Endodermal cell (in vitro differentiated cells): ENCODE measurements at regions not wholly inside any gene's neighbourhood (a gene's known extent, or its start where the extent isn't known, plus 50 kb on each side); places are given as distances from the start of the nearest gene placed in this dataset.

Experiments used
- DNase-seq: peaks from one replicate; pipeline ENCODE4 v3.0.0-alpha.2; 2017
- H3K27ac ChIP-seq: 2 replicates; pipeline ENCODE4 v1.5.1; 2013; ENCODE audit warnings: mild to moderate bottlenecking, low read depth, low read length, moderate library complexity
- H3K27me3 ChIP-seq: 2 replicates; pipeline ENCODE4 v1.6.1; 2013; ENCODE audit warnings: mild to moderate bottlenecking, low read length, moderate library complexity; ENCODE audit not compliant: insufficient read depth, control insufficient read depth, poor library complexity, severe bottlenecking
- H3K36me3 ChIP-seq: 2 replicates; pipeline ENCODE4 v1.7.0; 2013; ENCODE audit warnings: mild to moderate bottlenecking, low read length, moderate library complexity; ENCODE audit not compliant: control insufficient read depth, insufficient read depth
- H3K4me1 ChIP-seq: one replicate; pipeline ENCODE4 v1.7.0; 2013; ENCODE audit warnings: low read length; ENCODE audit not compliant: control insufficient read depth, insufficient read depth
- H3K4me3 ChIP-seq: 2 replicates; pipeline ENCODE4 v1.5.1; 2013; ENCODE audit warnings: mild to moderate bottlenecking, low read length, moderate library complexity
- H3K9ac ChIP-seq: 2 replicates; pipeline ENCODE4 v1.6.1; 2013; ENCODE audit warnings: mild to moderate bottlenecking, low read length, moderate library complexity; ENCODE audit not compliant: poor library complexity, severe bottlenecking; ENCODE audit errors: extremely low read depth
- H3K9me3 ChIP-seq: 2 replicates; pipeline ENCODE4 v1.6.1; 2013; ENCODE audit warnings: mild to moderate bottlenecking, low read length, moderate library complexity; ENCODE audit not compliant: control insufficient read depth
- H3K27ac Mint-ChIP-seq: 2 replicates; pipeline ENCODE4 v1.8.0; 2020; ENCODE audit warnings: mixed read lengths
- H3K27me3 Mint-ChIP-seq: 2 replicates; pipeline ENCODE4 v1.8.0; 2021; ENCODE audit warnings: mild to moderate bottlenecking, mixed read lengths; ENCODE audit not compliant: insufficient read depth
- H3K36me3 Mint-ChIP-seq: 2 replicates; pipeline ENCODE4 v1.8.0; 2020; ENCODE audit warnings: low read depth, mixed read lengths
- H3K4me1 Mint-ChIP-seq: 2 replicates; pipeline ENCODE4 v1.8.0; 2020; ENCODE audit warnings: mixed read lengths
- H3K4me3 Mint-ChIP-seq: 2 replicates; pipeline ENCODE4 v1.8.0; 2020; ENCODE audit warnings: mild to moderate bottlenecking, moderate library complexity, mixed read lengths
- H3K9me3 Mint-ChIP-seq: 2 replicates; pipeline ENCODE4 v1.8.0; 2020; ENCODE audit warnings: mild to moderate bottlenecking, mixed read lengths
- WGBS, 2 experiments: methylation state at CpG; one replicate each; pipeline versions ENCODE4 v1.1.5 to v1.1.7; 2013; ENCODE audit warnings: missing lambda C conversion rate in 2 of 2, mixed read lengths in 1 of 2; ENCODE audit not compliant: insufficient coverage in 1 of 2, insufficient read length in 1 of 2; 5-methylcytosine and 5-hydroxymethylcytosine counted together
- TF ChIP-seq, protein P1 (sequence below): fragments of 200-600 bp; sonication (generic); conservative IDR thresholded peaks from 2 replicates; pipeline ENCODE4 v1.5.0; 2021; ENCODE audit warnings: antibody characterized with exemption, mild to moderate bottlenecking

GRCh38 chr5:88394536-88395175 is 126.0 kb upstream of the TMEM161B start:
- TF ChIP-seq, protein P1, sequence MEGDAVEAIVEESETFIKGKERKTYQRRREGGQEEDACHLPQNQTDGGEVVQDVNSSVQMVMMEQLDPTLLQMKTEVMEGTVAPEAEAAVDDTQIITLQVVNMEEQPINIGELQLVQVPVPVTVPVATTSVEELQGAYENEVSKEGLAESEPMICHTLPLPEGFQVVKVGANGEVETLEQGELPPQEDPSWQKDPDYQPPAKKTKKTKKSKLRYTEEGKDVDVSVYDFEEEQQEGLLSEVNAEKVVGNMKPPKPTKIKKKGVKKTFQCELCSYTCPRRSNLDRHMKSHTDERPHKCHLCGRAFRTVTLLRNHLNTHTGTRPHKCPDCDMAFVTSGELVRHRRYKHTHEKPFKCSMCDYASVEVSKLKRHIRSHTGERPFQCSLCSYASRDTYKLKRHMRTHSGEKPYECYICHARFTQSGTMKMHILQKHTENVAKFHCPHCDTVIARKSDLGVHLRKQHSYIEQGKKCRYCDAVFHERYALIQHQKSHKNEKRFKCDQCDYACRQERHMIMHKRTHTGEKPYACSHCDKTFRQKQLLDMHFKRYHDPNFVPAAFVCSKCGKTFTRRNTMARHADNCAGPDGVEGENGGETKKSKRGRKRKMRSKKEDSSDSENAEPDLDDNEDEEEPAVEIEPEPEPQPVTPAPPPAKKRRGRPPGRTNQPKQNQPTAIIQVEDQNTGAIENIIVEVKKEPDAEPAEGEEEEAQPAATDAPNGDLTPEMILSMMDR, result no peak
- Mint-ChIP-seq H3K27ac (peak overlapping the region; percentile 7), H3K27me3 (peaks cover 79% of the 10 kb centered on the region), H3K4me3 (no peak overlapping the region), H3K9me3 (no peaks in the 10 kb centered on the region), H3K36me3 (no peaks in the 10 kb centered on the region), H3K4me1 (peaks cover 51% of the 10 kb centered on the region)
- peaks cover 92% of the 10 kb centered on the region for H3K27me3 ChIP-seq
- no peaks in the 10 kb centered on the region for H3K36me3 ChIP-seq
- H3K9ac ChIP-seq, result no peak overlapping the region
- no peak overlapping the region for H3K4me3 ChIP-seq
- no peaks in the 10 kb centered on the region for H3K9me3 ChIP-seq
- H3K27ac ChIP-seq, result peak overlapping the region; percentile 88
- WGBS, 2 experiments, result 35% methylated on average over 8 of the region's 8 CpGs; no CpG with 5 or more reads in 1 of the 2 experiments
- no peaks in the 10 kb centered on the region for H3K4me1 ChIP-seq
- no peak for DNase-seq

- no peak overlapping the region for H3K4me3 ChIP-seq
- H3K36me3 ChIP-seq, result no peaks in the 10 kb centered on the region
- H3K27me3 ChIP-seq, result peaks cover 94% of the 10 kb centered on the region
- 73 to 92% methylated on average over 2 to 6 of the region's 7 CpGs for WGBS, 2 experiments
- no peak for DNase-seq
- no peaks in the 10 kb centered on the region for H3K4me1 ChIP-seq
- no peaks in the 10 kb centered on the region for H3K9me3 Mint-ChIP-seq
- peaks cover 57% of the 10 kb centered on the region for H3K4me1 Mint-ChIP-seq
- H3K27ac ChIP-seq, result peak overlapping the region; percentile 88
- H3K27me3 Mint-ChIP-seq, result peaks cover 86% of the 10 kb centered on the region
- no peaks in the 10 kb centered on the region for H3K9me3 ChIP-seq
- TF ChIP-seq, protein P1, result no peak
- no peak overlapping the region for H3K9ac ChIP-seq
- H3K27ac Mint-ChIP-seq, result peak overlapping the region; percentile 7
- no peak overlapping the region for H3K4me3 Mint-ChIP-seq
- H3K36me3 Mint-ChIP-seq, result no peaks in the 10 kb centered on the region
Measured at GRCh38 chr5:88393716-88394535, 125.3 kb upstream of the TMEM161B start.

GRCh38 chr5:88393042-88393441 is 124.4 kb upstream of the TMEM161B start:
- Histone ChIP-seq H3K4me1 (no peaks in the 10 kb centered on the region), H3K27me3 (peaks cover 94% of the 10 kb centered on the region), H3K36me3 (no peaks in the 10 kb centered on the region), H3K9ac (no peak overlapping the region), H3K9me3 (no peaks in the 10 kb centered on the region), H3K27ac (no peak overlapping the region), H3K4me3 (no peak overlapping the region)
- WGBS, 2 experiments, result 57% methylated on average over 2 of the region's 2 CpGs; no CpG with 5 or more reads in 1 of the 2 experiments
- peaks cover 90% of the 10 kb centered on the region for H3K27me3 Mint-ChIP-seq
- no peak for DNase-seq
- no peaks in the 10 kb centered on the region for H3K36me3 Mint-ChIP-seq
- no peaks in the 10 kb centered on the region for H3K9me3 Mint-ChIP-seq
- H3K4me1 Mint-ChIP-seq, result peaks cover 60% of the 10 kb centered on the region
- H3K27ac Mint-ChIP-seq, result no peak overlapping the region
- no peak overlapping the region for H3K4me3 Mint-ChIP-seq
- TF ChIP-seq, protein P1, result no peak
